DMS79 (cell line): ENCODE measurements at regions not wholly inside any gene's neighbourhood (a gene's known extent, or its start where the extent isn't known, plus 50 kb on each side); places are given as distances from the start of the nearest gene placed in this dataset.

Experiments used
- DNase-seq: peaks from one replicate; lab custom pipeline; 2025; lab: John Stamatoyannopoulos, UW

- no peak for DNase-seq
These were observed 312.1 kb upstream of the SHH start for GRCh38 chr7:156124356-156124755.

- no peak for DNase-seq
These were observed 311.1 kb upstream of the SHH start for GRCh38 chr7:156123362-156123761.

- DNase-seq = no peak
These were observed 310.6 kb upstream of the SHH start for GRCh38 chr7:156122752-156123354.

- DNase-seq = no peak
These were observed 309.7 kb upstream of the SHH start for GRCh38 chr7:156121956-156122355.

- DNase-seq = no peak
These were observed 309.2 kb upstream of the SHH start for GRCh38 chr7:156121434-156121833.

GRCh38 chr7:156120552-156120951, 308.3 kb upstream of the SHH start:
- DNase-seq = no peak

- no peak for DNase-seq
These were observed 307.5 kb upstream of the SHH start for GRCh38 chr7:156119771-156120170.

GRCh38 chr7:156118248-156118645, 306.0 kb upstream of the SHH start:
- DNase-seq = no peak

GRCh38 chr7:156117542-156118247, 305.4 kb upstream of the SHH start:
- DNase-seq = no peak

GRCh38 chr7:156116514-156117215, 304.4 kb upstream of the SHH start:
- no peak for DNase-seq

GRCh38 chr7:156115582-156115981, 303.3 kb upstream of the SHH start:
- no peak for DNase-seq

GRCh38 chr7:156113731-156114130, 301.5 kb upstream of the SHH start:
- DNase-seq = no peak

GRCh38 chr7:156109988-156110387, 297.7 kb upstream of the SHH start:
- no peak for DNase-seq

GRCh38 chr7:156109076-156109475, 296.8 kb upstream of the SHH start:
- no peak for DNase-seq

- no peak for DNase-seq
These were observed 295.7 kb upstream of the SHH start for GRCh38 chr7:156107957-156108356.

GRCh38 chr7:156106107-156106426, 293.8 kb upstream of the SHH start:
- DNase-seq = peak; percentile 55

GRCh38 chr7:156105337-156106106, 293.3 kb upstream of the SHH start:
- peak; percentile 72 for DNase-seq

- peak; percentile 14 for DNase-seq
These were observed 292.5 kb upstream of the SHH start for GRCh38 chr7:156104501-156105336.

GRCh38 chr7:156102267-156102666, 290.0 kb upstream of the SHH start:
- no peak for DNase-seq

GRCh38 chr7:156101355-156101754, 289.1 kb upstream of the SHH start:
- no peak for DNase-seq

GRCh38 chr7:156100086-156100485, 287.8 kb upstream of the SHH start:
- no peak for DNase-seq

GRCh38 chr7:156099085-156099484, 286.8 kb upstream of the SHH start:
- DNase-seq = no peak
